IPS-18c (cell line): ENCODE measurements at regions not wholly inside any gene's neighbourhood (a gene's known extent, or its start where the extent isn't known, plus 50 kb on each side); places are given as distances from the start of the nearest gene placed in this dataset.

Experiments used
- H3K4me3 ChIP-seq: 2 replicates; pipeline ENCODE4 v1.7.0; 2013; ENCODE audit warnings: low read depth, mild to moderate bottlenecking, low read length, moderate library complexity; ENCODE audit not compliant: insufficient read depth
- H3K9me3 ChIP-seq: one replicate; pipeline ENCODE4 v1.6.1; 2013; ENCODE audit warnings: mild to moderate bottlenecking, low read length, moderate library complexity; ENCODE audit not compliant: control insufficient read depth, insufficient read depth

- Histone ChIP-seq H3K9me3 (no peaks in the 10 kb centered on the region), H3K4me3 (no peak overlapping the region)
Measured at GRCh38 chr17:72361892-72362291, 241.1 kb downstream of the SOX9 start.

- H3K4me3 ChIP-seq, result no peak overlapping the region
- no peaks in the 10 kb centered on the region for H3K9me3 ChIP-seq
Measured at GRCh38 chr17:72362376-72363088, 241.7 kb downstream of the SOX9 start.

GRCh38 chr17:72363089-72363610 lies 242.3 kb downstream of the SOX9 start:
- H3K9me3 ChIP-seq, result no peaks in the 10 kb centered on the region

GRCh38 chr17:72365857-72366414 lies 245.1 kb downstream of the SOX9 start:
- Histone ChIP-seq H3K4me3 (no peak overlapping the region), H3K9me3 (no peaks in the 10 kb centered on the region)

More at GRCh38 chr17:72363089-72363610, 242.3 kb downstream of the SOX9 start:
- H3K4me3 ChIP-seq, result no peak overlapping the region

- no peaks in the 10 kb centered on the region for H3K9me3 ChIP-seq
Measured at GRCh38 chr17:72366626-72367025, 245.8 kb downstream of the SOX9 start.

GRCh38 chr17:72368191-72368590 lies 247.4 kb downstream of the SOX9 start:
- no peak overlapping the region for H3K4me3 ChIP-seq
- H3K9me3 ChIP-seq, result no peaks in the 10 kb centered on the region

More at GRCh38 chr17:72366626-72367025, 245.8 kb downstream of the SOX9 start:
- H3K4me3 ChIP-seq, result no peak overlapping the region

- no peaks in the 10 kb centered on the region for H3K9me3 ChIP-seq
- no peak overlapping the region for H3K4me3 ChIP-seq
Measured at GRCh38 chr17:72369366-72369765, 248.5 kb downstream of the SOX9 start.

GRCh38 chr17:72370819-72371218 lies 250.0 kb downstream of the SOX9 start:
- H3K9me3 ChIP-seq, result no peaks in the 10 kb centered on the region
- no peak overlapping the region for H3K4me3 ChIP-seq

- Histone ChIP-seq H3K9me3 (no peaks in the 10 kb centered on the region), H3K4me3 (no peak overlapping the region)
Measured at GRCh38 chr17:72372185-72372584, 251.4 kb downstream of the SOX9 start.

- H3K9me3 ChIP-seq, result no peaks in the 10 kb centered on the region
- no peak overlapping the region for H3K4me3 ChIP-seq
Measured at GRCh38 chr17:72373910-72374741, 253.3 kb downstream of the SOX9 start.

GRCh38 chr17:72376526-72377345 lies 255.9 kb downstream of the SOX9 start:
- Histone ChIP-seq H3K4me3 (no peak overlapping the region), H3K9me3 (no peaks in the 10 kb centered on the region)

GRCh38 chr17:72378414-72379390 lies 257.9 kb downstream of the SOX9 start:
- Histone ChIP-seq H3K9me3 (no peaks in the 10 kb centered on the region), H3K4me3 (no peak overlapping the region)

- Histone ChIP-seq H3K4me3 (no peak overlapping the region), H3K9me3 (no peaks in the 10 kb centered on the region)
Measured at GRCh38 chr17:72379516-72379915, 258.7 kb downstream of the SOX9 start.

GRCh38 chr17:72380120-72380519 lies 259.3 kb downstream of the SOX9 start:
- Histone ChIP-seq H3K4me3 (no peak overlapping the region), H3K9me3 (no peaks in the 10 kb centered on the region)

- no peaks in the 10 kb centered on the region for H3K9me3 ChIP-seq
- no peak overlapping the region for H3K4me3 ChIP-seq
Measured at GRCh38 chr17:72380737-72381136, 259.9 kb downstream of the SOX9 start.
